Small intestine (tissue), 7 donors: ENCODE measurements at regions not wholly inside any gene's neighbourhood (a gene's known extent, or its start where the extent isn't known, plus 50 kb on each side); places are given as distances from the start of the nearest gene placed in this dataset.

Experiments used
- DNase-seq, 2 donors: peaks; one replicate each; pipeline versions ENCODE4 v3.0.0 to v3.0.0-alpha.2; 2013
- FAIRE-seq: peaks from 2 replicates; lab custom pipeline; 2012; peaks lifted over from hg19 to GRCh38; lab: Jason Lieb, UNC
- H3K27ac ChIP-seq, 3 donors: one replicate each; pipeline ENCODE4 v1.5.1; 2013; ENCODE audit warnings: low read length in 2 of 3, mild to moderate bottlenecking in 2 of 3, control low read depth in 1 of 3, inconsistent platforms in 1 of 3, low read depth in 1 of 3, moderate library complexity in 1 of 3
- H3K27me3 ChIP-seq, 3 donors: one replicate each; pipeline ENCODE4 v1.6.1; 2013; ENCODE audit warnings: low read length in 3 of 3, inconsistent platforms in 1 of 3; ENCODE audit not compliant: control insufficient read depth in 3 of 3, insufficient read depth in 3 of 3
- H3K36me3 ChIP-seq, 3 donors: one replicate each; pipeline ENCODE4 v1.6.1; 2013; ENCODE audit warnings: low read length in 3 of 3, inconsistent platforms in 1 of 3, low read depth in 1 of 3, mild to moderate bottlenecking in 1 of 3, moderate library complexity in 1 of 3; ENCODE audit not compliant: control insufficient read depth in 3 of 3, insufficient read depth in 2 of 3
- H3K4me1 ChIP-seq, 3 donors: one replicate each; pipeline ENCODE4 v1.6.1; 2013; ENCODE audit warnings: low read length in 2 of 3, inconsistent platforms in 1 of 3, low read depth in 1 of 3, mild to moderate bottlenecking in 1 of 3, moderate library complexity in 1 of 3; ENCODE audit not compliant: control insufficient read depth in 3 of 3, insufficient read depth in 2 of 3
- H3K4me3 ChIP-seq, 3 donors: one replicate each; pipeline ENCODE4 v1.5.1; 2013; ENCODE audit warnings: low read length in 3 of 3, control low read depth in 1 of 3, inconsistent platforms in 1 of 3, low read depth in 1 of 3, mild to moderate bottlenecking in 1 of 3, moderate library complexity in 1 of 3
- H3K9me3 ChIP-seq, 2 donors: one replicate each; pipeline ENCODE4 v1.6.1; 2013; ENCODE audit warnings: low read depth in 1 of 2, low read length in 1 of 2; ENCODE audit not compliant: control insufficient read depth in 2 of 2, insufficient read depth in 1 of 2
- WGBS, 3 donors: extraction: QIAGEN DNeasy Blood & Tissue Kit; methylation state at CpG; one replicate each; pipeline ENCODE4 v1.1.7; 2013; 5-methylcytosine and 5-hydroxymethylcytosine counted together
- donor health status: healthy with polysubstance abuse.
- donor health status: control.
- donor health status: control.
- donor health status: Bipolar disorder and iron deficiency.
- donor health status: healthy.

DNA sequence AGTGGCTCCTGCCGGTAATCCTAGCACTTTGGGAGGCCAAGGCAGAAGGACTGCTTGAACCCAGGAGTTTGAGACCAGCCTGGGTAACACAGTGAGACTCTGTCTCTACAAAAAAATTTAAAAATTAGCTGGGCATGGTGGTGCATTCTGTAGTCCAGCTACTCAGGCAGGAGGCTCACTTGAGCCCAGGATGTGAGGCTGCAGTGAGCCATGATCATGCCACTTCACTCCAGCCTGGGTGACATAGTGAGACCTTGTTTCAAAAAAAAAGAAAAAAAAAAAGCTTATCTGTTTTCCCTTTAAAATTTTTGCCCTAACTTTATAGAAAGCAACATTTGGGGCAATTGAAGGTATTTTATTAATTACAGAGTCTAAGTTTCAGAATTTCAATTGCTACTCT, 486.0 kb downstream of the BCAT1 start:
- Histone ChIP-seq H3K4me1 (no peaks in the 10 kb centered on the region), H3K9me3 (no peaks in the 10 kb centered on the region), H3K4me3 (no peak overlapping the region), H3K36me3 (no peaks in the 10 kb centered on the region), H3K27me3 (no peaks in the 10 kb centered on the region), H3K27ac (no peak overlapping the region)
- no peak for FAIRE-seq
- no peak for DNase-seq
- WGBS, 3 donors, result 94 to 100% (median 97%) methylated on average over 1 of the region's 1 CpG

DNA sequence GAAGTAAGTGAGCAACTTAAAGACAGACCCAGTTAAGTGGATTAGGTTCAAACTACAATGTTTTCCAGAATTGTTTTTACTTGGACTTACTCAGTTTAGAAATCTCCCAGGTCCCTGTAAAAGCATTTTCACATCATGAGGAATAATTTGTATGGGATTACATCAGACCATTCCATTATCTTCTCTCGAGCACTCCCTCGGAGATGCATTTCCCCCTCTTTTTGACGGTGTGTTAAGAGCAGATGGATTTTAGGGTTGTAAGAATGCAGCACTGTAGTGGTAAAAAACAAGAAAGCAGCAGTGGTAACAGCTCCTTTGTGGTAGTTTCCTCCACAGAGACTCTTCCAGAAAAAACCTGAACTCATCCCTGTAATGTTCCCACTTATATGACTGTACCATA, 488.4 kb downstream of the BCAT1 start:
- Histone ChIP-seq H3K27me3 (no peaks in the 10 kb centered on the region), H3K36me3 (no peaks in the 10 kb centered on the region), H3K9me3 (no peaks in the 10 kb centered on the region), H3K4me3 (no peak overlapping the region), H3K27ac (no peak overlapping the region), H3K4me1 (no peaks in the 10 kb centered on the region)
- WGBS, 3 donors, result 74 to 84% (median 84%) methylated on average over 3 of the region's 3 CpGs
- DNase-seq, result no peak
- FAIRE-seq, result no peak

DNA sequence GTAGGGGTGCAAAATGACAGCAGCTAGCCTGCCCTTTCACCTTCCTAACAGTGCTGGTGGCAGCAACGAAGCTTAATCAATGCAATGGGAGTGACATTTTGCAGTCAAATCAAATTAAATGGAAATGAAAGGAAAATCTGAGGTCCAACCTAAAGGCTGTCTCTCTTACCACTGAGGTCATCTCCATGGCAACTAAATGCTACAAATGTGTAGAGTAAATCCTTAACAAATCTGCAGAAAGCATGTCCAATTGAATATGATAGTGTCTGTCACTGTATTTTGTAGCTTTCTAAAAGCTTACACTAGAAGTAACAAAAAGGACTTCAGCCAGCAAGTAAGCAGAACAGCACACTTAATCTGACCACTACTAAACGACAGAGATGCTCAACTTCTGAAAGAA, 488.8 kb downstream of the BCAT1 start:
- no peaks in the 10 kb centered on the region for H3K36me3 ChIP-seq
- FAIRE-seq, result no peak
- H3K4me1 ChIP-seq, result no peaks in the 10 kb centered on the region
- no peaks in the 10 kb centered on the region for H3K27me3 ChIP-seq
- 28 to 63% (median 28%) methylated on average over 2 of the region's 2 CpGs for WGBS, 3 donors
- no peak overlapping the region for H3K27ac ChIP-seq
- no peaks in the 10 kb centered on the region for H3K9me3 ChIP-seq
- no peak for DNase-seq
- H3K4me3 ChIP-seq, result no peak overlapping the region

DNA sequence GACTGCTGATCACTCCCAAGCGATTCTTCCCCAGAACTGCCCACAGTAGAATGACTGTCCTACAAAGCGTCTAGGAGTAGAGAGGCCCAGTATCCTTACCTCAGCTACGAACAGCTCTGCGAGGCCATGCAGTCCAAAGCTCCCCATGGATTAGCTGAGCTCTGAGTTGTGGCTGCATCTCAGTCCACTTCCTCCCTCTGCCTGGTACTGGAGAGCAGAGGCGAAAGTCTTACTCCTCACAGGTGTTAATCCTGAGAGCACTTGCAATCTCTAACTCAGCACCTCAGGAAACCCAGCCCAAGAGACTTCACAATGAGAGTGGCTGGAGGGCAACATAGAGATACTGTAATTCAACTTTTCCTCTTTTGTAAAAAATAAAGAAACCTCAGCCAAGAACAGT, 493.1 kb downstream of the BCAT1 start:
- Histone ChIP-seq H3K27me3 (no peaks in the 10 kb centered on the region), H3K4me1 (no peaks in the 10 kb centered on the region), H3K36me3 (no peaks in the 10 kb centered on the region), H3K4me3 (no peak overlapping the region), H3K9me3 (no peaks in the 10 kb centered on the region), H3K27ac (no peak overlapping the region)
- DNase-seq, result no peak
- no peak for FAIRE-seq
- WGBS, 3 donors, result 86 to 92% (median 88%) methylated on average over 5 of the region's 5 CpGs

GRCh38 chr12:24447678-24448077, 498.2 kb upstream of the SOX5 start:
- H3K4me3 ChIP-seq, result no peak overlapping the region
- no peak for FAIRE-seq
- H3K36me3 ChIP-seq, result no peaks in the 10 kb centered on the region
- H3K27me3 ChIP-seq, result no peaks in the 10 kb centered on the region
- 90 to 96% (median 90%) methylated on average over 7 of the region's 7 CpGs for WGBS, 3 donors
- no peak overlapping the region for H3K27ac ChIP-seq
- no peaks in the 10 kb centered on the region for H3K9me3 ChIP-seq
- no peaks in the 10 kb centered on the region for H3K4me1 ChIP-seq
- no peak for DNase-seq

DNA sequence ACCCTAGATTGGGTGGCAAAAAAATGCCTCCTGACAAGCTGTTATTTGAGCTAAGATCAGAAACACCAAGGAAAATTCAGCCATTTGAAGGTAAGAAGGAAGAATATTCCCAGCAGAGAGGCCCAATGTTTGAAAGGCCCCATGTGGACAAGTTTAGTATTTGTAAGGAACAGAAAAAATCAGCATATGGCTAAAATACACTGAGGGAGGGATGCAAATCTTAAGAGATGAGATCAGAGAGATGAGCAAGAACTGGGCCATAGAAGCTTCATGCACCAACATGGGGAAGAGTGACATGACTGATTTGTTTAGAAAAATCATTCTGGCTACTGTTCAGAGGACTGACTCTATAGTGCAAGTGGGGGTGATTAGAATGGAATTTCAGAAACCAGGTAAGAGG, 496.8 kb upstream of the SOX5 start:
- FAIRE-seq (no peak), DNase-seq (no peak)
- Histone ChIP-seq H3K4me3 (no peak overlapping the region), H3K4me1 (no peaks in the 10 kb centered on the region), H3K27me3 (no peaks in the 10 kb centered on the region), H3K9me3 (no peaks in the 10 kb centered on the region), H3K27ac (no peak overlapping the region), H3K36me3 (no peaks in the 10 kb centered on the region)

GRCh38 chr12:24444634-24445033, 495.2 kb upstream of the SOX5 start:
- Histone ChIP-seq H3K27me3 (no peaks in the 10 kb centered on the region), H3K36me3 (no peaks in the 10 kb centered on the region), H3K9me3 (no peaks in the 10 kb centered on the region), H3K27ac (no peak overlapping the region), H3K4me1 (no peaks in the 10 kb centered on the region), H3K4me3 (no peak overlapping the region)
- FAIRE-seq, result no peak
- no peak for DNase-seq
- 73 to 81% (median 78%) methylated on average over 2 of the region's 2 CpGs for WGBS, 3 donors

GRCh38 chr12:24441458-24441857, 492.0 kb upstream of the SOX5 start:
- Histone ChIP-seq H3K4me1 (no peaks in the 10 kb centered on the region), H3K36me3 (no peaks in the 10 kb centered on the region), H3K9me3 (peaks cover 0 to 5% of the 10 kb centered on the region in 2 donors), H3K4me3 (no peak overlapping the region), H3K27ac (no peak overlapping the region), H3K27me3 (no peaks in the 10 kb centered on the region)
- 51 to 63% (median 61%) methylated on average over 4 of the region's 4 CpGs for WGBS, 3 donors
- no peak for DNase-seq
- FAIRE-seq, result no peak

- DNase-seq, result no peak
- H3K27me3 ChIP-seq, result no peaks in the 10 kb centered on the region
- no peaks in the 10 kb centered on the region for H3K36me3 ChIP-seq
- FAIRE-seq, result no peak
- no peak overlapping the region for H3K27ac ChIP-seq
- H3K4me3 ChIP-seq, result no peak overlapping the region
- no peaks in the 10 kb centered on the region for H3K4me1 ChIP-seq
- H3K9me3 ChIP-seq, result peaks cover 0 to 5% of the 10 kb centered on the region in 2 donors
- WGBS, 3 donors, result 54 to 75% (median 63%) methylated on average over 4 of the region's 4 CpGs
These were observed 487.2 kb upstream of the SOX5 start for GRCh38 chr12:24436667-24437066.
